ENCODE measurements at regions not wholly inside any gene's neighbourhood (a gene's known extent, or its start where the extent isn't known, plus 50 kb on each side); places are given as distances from the start of the nearest gene placed in this dataset.

- H3K4me1 ChIP-seq (replicated peaks) = no peaks in the 10 kb centered on the region
- TF ChIP-seq CTCF (IDR thresholded peaks at IDR 0.05) = no peak
- no peak for TF ChIP-seq POLR2A (IDR thresholded peaks at IDR 0.05)
- no peak for TF ChIP-seq POLR2AphosphoS5 (IDR thresholded peaks at IDR 0.05)
- no peaks in the 10 kb centered on the region for H3K9me3 ChIP-seq
- WGBS = 48% methylated on average over 3 of the region's 3 CpGs
- H3K27ac ChIP-seq = no peak overlapping the region
- H3K27me3 ChIP-seq (replicated peaks; ENCODE audit: insufficient read depth) = no peaks in the 10 kb centered on the region
- H3K36me3 ChIP-seq = no peaks in the 10 kb centered on the region
- no peak overlapping the region for H3K4me3 ChIP-seq
- DNase-seq (ENCODE audit: low spot score) = no peak
- intact Hi-C loops (cut with DNase I) = no loop called here
These were observed 234.7 kb downstream of the NFKBIZ start for GRCh38 chr3:102084006-102084405.

- Histone ChIP-seq H3K27ac (no peak overlapping the region), H3K4me1 (replicated peaks) (no peaks in the 10 kb centered on the region), H3K9me3 (no peaks in the 10 kb centered on the region), H3K27me3 (replicated peaks; ENCODE audit: insufficient read depth) (no peaks in the 10 kb centered on the region), H3K36me3 (no peaks in the 10 kb centered on the region), H3K4me3 (no peak overlapping the region)
- TF ChIP-seq CTCF (IDR thresholded peaks at IDR 0.05) (no peak), POLR2AphosphoS5 (IDR thresholded peaks at IDR 0.05) (no peak), POLR2A (IDR thresholded peaks at IDR 0.05) (no peak)
- intact Hi-C loops (cut with DNase I) = no loop called here
- 76% methylated on average over 3 of the region's 3 CpGs for WGBS
- DNase-seq (ENCODE audit: low spot score) = no peak
These were observed 235.4 kb downstream of the NFKBIZ start for GRCh38 chr3:102084704-102085103.

GRCh38 chr3:102085431-102086176 is 236.3 kb downstream of the NFKBIZ start:
- no peak overlapping the region for H3K4me3 ChIP-seq
- no peaks in the 10 kb centered on the region for H3K36me3 ChIP-seq
- TF ChIP-seq CTCF (IDR thresholded peaks at IDR 0.05) (no peak), POLR2AphosphoS5 (IDR thresholded peaks at IDR 0.05) (no peak), POLR2A (IDR thresholded peaks at IDR 0.05) (no peak)
- 44% methylated on average over 3 of the region's 3 CpGs for WGBS
- no peak overlapping the region for H3K27ac ChIP-seq
- intact Hi-C loops (cut with DNase I) = no loop called here
- no peak for DNase-seq (ENCODE audit: low spot score)
- no peaks in the 10 kb centered on the region for H3K27me3 ChIP-seq (replicated peaks; ENCODE audit: insufficient read depth)
- no peaks in the 10 kb centered on the region for H3K9me3 ChIP-seq
- peaks cover 6% of the 10 kb centered on the region for H3K4me1 ChIP-seq (replicated peaks)

GRCh38 chr3:102087236-102087635 is 237.9 kb downstream of the NFKBIZ start:
- no peaks in the 10 kb centered on the region for H3K36me3 ChIP-seq
- no peak for DNase-seq (ENCODE audit: low spot score)
- H3K27me3 ChIP-seq (replicated peaks; ENCODE audit: insufficient read depth) = no peaks in the 10 kb centered on the region
- intact Hi-C loops (cut with DNase I) = no loop called here
- no peak overlapping the region for H3K27ac ChIP-seq
- TF ChIP-seq POLR2AphosphoS5 (IDR thresholded peaks at IDR 0.05) = no peak
- no peak for TF ChIP-seq CTCF (IDR thresholded peaks at IDR 0.05)
- TF ChIP-seq POLR2A (IDR thresholded peaks at IDR 0.05) = no peak
- 91% methylated on average over 4 of the region's 4 CpGs for WGBS
- no peak overlapping the region for H3K4me3 ChIP-seq
- H3K4me1 ChIP-seq (replicated peaks) = peaks cover 6% of the 10 kb centered on the region
- no peaks in the 10 kb centered on the region for H3K9me3 ChIP-seq

GRCh38 chr3:102089239-102089638 is 239.9 kb downstream of the NFKBIZ start:
- 13% methylated on average over 3 of the region's 3 CpGs for WGBS
- peak; percentile 45 for DNase-seq (ENCODE audit: low spot score)

More at GRCh38 chr3:102089239-102089638, 239.9 kb downstream of the NFKBIZ start:
- Histone ChIP-seq H3K27ac (peak overlapping the region; percentile 19 to 33), H3K27me3 (replicated peaks; ENCODE audit: insufficient read depth) (no peaks in the 10 kb centered on the region), H3K36me3 (no peaks in the 10 kb centered on the region), H3K4me1 (replicated peaks) (peaks cover 6% of the 10 kb centered on the region), H3K9me3 (no peaks in the 10 kb centered on the region), H3K4me3 (no peak overlapping the region)
- TF ChIP-seq CTCF (IDR thresholded peaks at IDR 0.05) = no peak
- peak; percentile 77 for TF ChIP-seq POLR2AphosphoS5 (IDR thresholded peaks at IDR 0.05)
- TF ChIP-seq POLR2A (IDR thresholded peaks at IDR 0.05) = no peak
- intact Hi-C loops (cut with DNase I) = no loop called here
